DND-41 (cell line): ENCODE measurements at regions not wholly inside any gene's neighbourhood (a gene's known extent, or its start where the extent isn't known, plus 50 kb on each side); places are given as distances from the start of the nearest gene placed in this dataset.

Experiments used
- EZH2 ChIP-seq: IDR thresholded peaks from 3 replicates; pipeline ENCODE4 v1.6.1; 2012; ENCODE audit warnings: borderline replicate concordance, low read depth, mild to moderate bottlenecking, moderate library complexity, low read length, inconsistent platforms; ENCODE audit not compliant: severe bottlenecking
- TF ChIP-seq, protein P1 (sequence below): IDR thresholded peaks from 2 replicates; pipeline ENCODE4 v1.5.1; 2012; ENCODE audit warnings: borderline replicate concordance, low read length, moderate library complexity, mild to moderate bottlenecking; ENCODE audit not compliant: poor library complexity, severe bottlenecking; ENCODE audit errors: extremely low read depth

DNA sequence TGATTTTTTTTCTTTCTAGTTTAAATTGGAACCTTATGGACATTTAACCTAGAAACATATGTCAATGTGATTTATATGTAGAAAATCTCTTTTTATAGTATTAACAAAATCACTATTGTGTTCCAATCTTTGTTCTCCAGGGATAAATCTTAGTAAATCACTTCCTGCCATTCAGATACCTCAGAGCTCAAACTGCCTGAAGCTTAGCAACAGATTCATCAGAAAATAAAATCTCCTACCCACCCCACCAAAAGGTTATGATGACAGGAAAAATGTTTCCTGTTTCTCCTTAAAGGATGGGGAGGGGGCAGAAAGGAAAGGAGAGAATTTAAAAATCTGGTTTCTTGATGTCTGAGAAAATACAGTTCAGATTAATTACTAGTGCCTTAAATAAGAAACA, 105.0 kb upstream of the TUT7 start:
- TF ChIP-seq, protein P1, sequence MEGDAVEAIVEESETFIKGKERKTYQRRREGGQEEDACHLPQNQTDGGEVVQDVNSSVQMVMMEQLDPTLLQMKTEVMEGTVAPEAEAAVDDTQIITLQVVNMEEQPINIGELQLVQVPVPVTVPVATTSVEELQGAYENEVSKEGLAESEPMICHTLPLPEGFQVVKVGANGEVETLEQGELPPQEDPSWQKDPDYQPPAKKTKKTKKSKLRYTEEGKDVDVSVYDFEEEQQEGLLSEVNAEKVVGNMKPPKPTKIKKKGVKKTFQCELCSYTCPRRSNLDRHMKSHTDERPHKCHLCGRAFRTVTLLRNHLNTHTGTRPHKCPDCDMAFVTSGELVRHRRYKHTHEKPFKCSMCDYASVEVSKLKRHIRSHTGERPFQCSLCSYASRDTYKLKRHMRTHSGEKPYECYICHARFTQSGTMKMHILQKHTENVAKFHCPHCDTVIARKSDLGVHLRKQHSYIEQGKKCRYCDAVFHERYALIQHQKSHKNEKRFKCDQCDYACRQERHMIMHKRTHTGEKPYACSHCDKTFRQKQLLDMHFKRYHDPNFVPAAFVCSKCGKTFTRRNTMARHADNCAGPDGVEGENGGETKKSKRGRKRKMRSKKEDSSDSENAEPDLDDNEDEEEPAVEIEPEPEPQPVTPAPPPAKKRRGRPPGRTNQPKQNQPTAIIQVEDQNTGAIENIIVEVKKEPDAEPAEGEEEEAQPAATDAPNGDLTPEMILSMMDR: no peak
- TF ChIP-seq EZH2: no peak
